GM21381 (cell line): ENCODE measurements at regions not wholly inside any gene's neighbourhood (a gene's known extent, or its start where the extent isn't known, plus 50 kb on each side); places are given as distances from the start of the nearest gene placed in this dataset.
A peak's percentile ranks its signal among the peaks of the same experiment; 100 is the strongest.
"Not testable (repeated sequence)": the region's sequence is repeated elsewhere in the genome, so short reads cannot be mapped to it uniquely, and the experiment has no call there.

ENCODE experiments used
- ATAC-seq: cut with Tn5 transposase; IDR thresholded peaks from one replicate; pipeline ENCODE4 v1.9.1; 2021; ENCODE audit warnings: mild to moderate bottlenecking, moderate library complexity; ENCODE audit not compliant: unreplicated experiment

DNA sequence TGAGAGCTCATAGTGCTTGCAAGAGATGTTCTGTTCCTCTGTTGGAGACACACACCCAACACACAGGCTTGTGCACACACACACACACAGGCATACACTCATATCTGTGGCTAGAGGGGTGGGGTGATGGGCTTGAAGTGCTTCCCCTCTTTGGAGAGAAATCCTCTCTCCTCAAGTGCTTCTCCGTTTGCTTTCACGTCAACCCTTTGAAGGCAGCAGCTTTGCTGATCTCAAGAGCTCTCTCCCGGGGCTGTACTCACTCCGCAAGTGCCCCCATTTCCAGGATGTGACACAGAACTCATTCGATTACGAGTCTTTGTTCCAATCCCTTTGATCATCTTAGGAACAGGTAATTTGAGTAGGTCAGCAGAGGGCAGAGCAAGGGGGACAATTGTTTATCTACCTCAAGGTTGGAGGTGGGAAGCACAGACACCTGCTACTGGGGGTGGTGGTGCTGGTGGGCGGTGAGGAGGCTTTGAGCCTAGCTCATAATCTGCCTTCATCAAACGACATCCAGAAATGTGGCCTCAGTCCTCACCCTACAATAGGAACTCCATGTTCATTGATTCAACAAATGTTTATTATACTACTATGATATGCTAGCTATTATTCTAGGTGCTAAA is 529.8 kb upstream of the CADM1 start:
- no peak for ATAC-seq

DNA sequence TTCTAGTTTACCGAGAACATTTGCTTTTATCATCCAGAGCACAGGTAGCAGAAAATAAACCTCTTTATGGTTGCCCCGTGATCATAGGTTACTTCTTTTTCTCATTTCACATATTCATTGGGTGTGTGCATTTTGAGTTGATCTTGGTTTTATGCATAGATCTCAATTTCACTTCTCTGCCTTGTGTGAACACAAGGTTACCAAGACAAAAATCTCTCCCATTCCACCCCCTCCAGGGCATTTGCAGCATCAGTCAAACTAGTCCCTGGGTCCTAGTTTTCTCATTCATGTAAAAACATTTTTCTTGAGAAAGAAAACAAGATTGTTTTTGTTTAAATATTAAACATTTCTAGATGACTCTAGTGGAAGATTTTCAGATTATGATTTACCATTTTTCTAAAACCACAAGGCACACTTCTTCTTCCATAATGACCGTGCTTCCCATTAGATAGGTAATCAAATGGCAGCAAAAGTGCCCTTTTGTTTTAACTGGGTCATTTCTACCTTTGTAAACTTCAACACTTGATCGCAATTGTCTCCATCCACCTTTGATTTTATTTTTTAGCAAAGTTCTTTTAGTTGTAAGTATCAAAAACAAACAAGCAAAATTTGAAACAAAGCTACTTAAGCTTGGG is 526.6 kb upstream of the CADM1 start:
- ATAC-seq: no peak

DNA sequence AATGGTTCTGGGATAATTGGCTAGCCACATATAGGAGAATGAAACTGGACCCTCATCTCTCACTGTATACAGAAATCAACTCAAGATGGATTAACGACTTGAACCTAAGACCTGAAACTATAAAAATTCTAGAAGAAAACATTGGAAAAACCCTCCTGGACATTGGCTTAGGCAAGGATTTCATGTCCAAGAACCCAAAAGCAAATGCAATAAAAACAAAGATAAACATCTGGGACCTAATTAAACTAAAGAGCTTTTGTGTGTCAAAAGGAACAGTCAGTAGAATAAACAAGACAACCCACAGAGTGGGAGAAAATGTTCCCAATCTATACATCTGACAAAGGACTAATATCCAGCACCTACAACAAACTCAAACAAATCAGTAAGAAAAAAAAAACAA is 524.3 kb upstream of the CADM1 start:
- ATAC-seq: not testable (repeated sequence)

DNA sequence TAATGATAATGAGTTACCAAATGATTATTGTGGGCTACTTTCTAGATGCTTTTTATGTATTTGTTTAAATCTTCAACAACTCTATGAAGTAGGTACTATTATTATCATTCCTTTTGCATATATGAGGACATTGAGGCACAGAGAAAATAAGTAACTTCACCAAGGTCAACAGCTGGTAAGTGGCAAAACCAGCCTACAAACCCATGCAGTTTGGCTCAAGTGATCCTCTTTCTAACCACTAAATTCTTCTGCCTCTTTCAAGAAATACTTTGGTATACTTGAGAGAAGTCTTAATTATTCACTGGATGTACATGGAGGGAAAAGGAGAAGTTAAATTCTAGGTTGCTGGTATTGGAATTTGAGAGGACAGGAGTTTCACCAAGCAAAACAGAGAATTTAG is 495.2 kb upstream of the CADM1 start:
- no peak for ATAC-seq

DNA sequence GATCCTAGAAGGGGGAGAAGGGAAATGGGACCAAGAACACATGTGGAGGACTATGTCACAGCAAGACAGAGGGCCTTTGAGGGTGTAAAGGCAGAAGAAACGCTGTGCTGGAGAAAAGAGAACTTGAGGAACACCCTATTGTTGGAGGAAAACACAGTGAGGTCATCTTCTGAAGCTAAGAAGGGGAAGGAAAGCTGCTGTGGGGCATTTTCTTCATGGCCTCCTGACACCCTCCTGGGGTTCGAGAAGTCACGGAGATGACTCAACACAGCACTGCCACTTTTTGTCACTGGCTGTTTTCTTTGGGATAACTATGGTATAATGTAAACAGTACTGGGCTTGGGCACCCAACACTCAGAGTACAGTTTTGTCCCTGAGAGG is 492.6 kb upstream of the CADM1 start:
- peak; percentile 12 for ATAC-seq

DNA sequence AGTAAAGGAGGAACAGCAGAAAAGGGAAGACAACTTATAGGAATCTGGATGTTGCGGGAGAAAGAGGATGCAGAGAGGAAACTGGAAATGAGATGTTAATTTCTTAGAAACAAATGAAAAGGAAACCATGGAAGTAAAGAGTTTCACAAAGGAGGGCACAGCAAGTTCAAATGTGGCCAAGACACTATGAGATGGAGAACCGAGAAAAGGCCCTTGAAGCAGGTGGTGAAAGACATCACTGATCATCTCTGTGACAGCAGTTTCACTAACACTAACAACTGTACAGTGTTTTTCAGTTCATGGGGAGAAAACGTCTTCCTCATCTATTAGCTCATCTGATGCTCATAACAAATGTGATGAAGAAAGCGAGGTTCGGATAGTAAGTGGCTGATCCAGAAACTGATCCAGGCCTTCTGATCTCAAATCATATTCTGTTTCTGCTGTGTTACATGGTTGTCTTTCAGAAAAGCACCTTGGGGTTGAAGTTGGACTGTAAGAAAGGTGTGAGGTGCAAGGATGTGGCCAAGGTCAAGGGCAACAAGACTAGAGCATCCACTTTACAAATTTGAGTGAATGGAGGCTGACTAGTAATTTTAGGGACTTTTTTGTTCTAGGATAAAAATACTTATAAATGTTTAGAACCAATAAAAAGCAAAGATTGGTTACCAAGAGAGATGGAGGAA is 492.1 kb upstream of the CADM1 start:
- peak; percentile 98 for ATAC-seq

DNA sequence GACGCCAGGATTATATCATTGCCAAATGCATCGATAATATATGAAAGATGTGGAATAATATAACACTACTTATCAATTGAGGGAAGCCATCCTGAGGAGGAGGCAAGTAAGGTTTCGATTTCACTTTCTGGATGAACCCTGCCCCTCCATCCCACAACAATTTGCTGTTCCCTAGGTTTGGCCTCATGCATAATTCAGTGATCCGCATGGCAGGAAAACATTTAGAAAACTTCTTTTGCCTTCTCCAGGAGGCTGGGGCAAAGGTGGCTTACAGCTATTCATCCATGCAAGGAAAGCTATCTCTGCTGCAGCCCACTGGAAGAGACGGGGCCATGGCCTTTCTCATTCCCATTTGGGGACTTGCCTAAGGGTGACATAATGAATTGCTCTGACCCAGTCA is 489.4 kb upstream of the CADM1 start:
- ATAC-seq: no peak

DNA sequence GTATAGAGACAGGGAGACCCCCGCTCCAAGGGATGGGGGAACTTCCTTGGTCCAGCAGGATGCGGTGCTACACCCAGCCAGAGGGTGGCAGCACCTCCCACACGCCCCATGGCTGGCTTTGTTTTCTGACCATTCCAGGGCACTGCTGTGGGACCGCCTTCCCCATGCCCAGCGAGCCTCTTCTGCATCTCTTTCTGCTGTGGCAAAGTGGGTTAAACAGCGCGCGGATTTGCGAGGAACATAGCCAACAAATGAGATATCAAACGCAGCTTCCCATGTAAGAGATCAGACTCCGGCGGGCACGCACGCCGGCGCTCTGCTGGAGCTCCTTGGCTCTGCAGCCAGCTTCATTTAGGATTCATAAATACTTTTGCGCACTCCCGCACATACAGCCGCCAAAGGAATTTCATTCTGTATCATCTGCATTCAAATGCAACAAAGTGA is 485.8 kb upstream of the CADM1 start:
- no peak for ATAC-seq

DNA sequence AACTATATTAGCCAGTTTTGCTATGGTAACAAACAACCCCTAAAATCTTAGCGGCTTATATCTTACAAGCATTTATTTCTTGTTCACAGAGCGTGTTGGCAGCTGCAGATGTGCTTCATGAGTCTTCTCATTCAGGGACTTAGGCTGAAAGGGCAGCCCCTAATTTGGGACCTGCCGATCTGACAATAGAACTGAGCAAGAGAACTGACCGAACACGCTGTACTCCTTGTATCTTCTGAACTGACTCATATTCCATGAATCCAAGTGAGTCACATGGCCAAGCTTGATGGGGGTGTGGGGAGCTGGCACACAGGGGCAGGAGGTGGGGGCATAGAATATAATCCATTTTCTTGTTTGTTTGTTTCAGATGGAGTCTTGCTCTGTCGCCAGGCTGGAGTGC is 481.7 kb upstream of the CADM1 start:
- ATAC-seq: no peak

DNA sequence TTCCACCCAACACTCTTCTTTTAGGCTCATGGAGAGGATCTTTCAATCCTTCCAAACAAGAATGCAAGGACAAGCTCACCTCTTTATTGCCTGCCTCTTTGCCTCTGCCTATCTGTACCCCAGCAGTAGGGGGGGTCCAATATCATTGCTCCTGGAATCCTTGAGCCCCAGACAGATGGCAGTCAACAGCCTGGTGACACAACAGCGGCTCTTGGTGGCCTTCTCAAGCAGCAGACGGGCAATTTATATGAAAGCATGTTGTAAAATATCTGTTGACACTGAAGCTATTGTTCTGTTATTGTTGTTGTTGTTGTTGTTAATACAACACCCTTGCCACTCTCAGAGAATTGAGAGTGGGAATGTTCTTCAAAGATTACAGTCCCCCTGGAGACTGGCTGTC is 480.0 kb upstream of the CADM1 start:
- no peak for ATAC-seq

DNA sequence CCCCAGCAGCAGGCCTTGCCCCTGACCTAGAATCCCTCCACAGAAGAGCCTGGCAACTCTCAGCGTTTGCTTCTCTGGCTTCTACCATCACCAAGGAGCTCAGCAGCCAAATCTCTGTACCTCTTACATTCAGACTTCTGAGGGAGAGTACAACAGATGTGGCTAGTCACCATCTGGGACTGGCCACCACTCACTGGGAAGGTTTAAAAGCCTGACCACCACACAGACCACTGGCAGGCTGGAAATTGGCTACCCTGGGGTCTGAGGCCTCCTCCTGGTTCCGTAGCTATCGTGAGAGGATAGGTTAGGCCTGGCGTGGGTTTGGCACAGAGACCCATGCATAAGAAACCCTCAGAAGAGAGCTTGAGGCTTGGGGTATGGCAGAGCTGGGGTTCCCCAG is 478.5 kb upstream of the CADM1 start:
- no peak for ATAC-seq

DNA sequence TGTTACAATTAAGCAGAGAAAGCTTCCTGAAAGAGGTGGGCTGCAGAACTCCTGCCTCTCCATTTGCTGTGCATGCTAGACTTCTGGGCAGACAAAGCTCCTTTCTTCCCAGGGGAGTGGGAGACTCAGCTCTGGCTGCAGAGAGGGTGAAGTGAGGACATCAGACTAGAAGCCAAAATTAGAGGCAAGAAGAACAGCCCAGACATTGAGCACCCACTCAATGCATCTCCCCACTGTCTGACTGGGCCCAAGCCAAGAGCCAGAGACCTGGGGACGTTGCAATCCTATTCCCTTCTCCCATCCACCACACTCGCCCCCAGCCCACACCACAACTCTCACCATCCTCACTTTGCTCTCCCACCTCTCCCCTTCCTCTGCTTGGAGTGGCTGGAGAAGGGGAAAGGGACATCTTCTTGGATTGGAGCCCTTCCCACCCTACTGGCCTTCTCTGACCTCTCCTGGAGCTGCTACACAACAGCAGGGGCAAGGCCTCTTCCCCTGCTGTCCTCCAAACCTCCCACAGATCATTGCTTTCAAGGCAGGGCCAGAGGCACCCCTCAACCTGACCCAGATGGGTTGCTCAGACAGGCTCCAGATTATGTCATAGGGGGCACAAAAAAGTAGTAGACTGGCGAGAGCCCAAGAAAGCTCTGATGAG is 477.7 kb upstream of the CADM1 start:
- no peak for ATAC-seq

DNA sequence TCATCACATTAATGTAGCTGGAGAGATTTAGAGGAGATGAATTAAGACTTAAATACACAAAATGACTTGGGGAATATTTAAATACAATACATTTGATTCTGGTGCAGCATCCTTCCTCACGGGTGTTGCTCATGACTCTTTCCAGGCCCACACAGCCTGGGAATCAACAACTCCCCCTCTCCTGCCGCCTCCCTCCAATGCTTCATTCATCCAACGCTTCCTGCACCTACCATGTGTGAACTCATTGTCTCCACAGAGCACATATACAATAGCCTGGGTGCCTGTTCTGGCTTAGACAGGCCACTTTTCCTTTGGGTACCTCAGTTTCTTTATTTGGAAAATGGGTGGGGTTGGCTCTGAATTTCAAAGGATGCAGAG is 476.9 kb upstream of the CADM1 start:
- ATAC-seq: no peak

DNA sequence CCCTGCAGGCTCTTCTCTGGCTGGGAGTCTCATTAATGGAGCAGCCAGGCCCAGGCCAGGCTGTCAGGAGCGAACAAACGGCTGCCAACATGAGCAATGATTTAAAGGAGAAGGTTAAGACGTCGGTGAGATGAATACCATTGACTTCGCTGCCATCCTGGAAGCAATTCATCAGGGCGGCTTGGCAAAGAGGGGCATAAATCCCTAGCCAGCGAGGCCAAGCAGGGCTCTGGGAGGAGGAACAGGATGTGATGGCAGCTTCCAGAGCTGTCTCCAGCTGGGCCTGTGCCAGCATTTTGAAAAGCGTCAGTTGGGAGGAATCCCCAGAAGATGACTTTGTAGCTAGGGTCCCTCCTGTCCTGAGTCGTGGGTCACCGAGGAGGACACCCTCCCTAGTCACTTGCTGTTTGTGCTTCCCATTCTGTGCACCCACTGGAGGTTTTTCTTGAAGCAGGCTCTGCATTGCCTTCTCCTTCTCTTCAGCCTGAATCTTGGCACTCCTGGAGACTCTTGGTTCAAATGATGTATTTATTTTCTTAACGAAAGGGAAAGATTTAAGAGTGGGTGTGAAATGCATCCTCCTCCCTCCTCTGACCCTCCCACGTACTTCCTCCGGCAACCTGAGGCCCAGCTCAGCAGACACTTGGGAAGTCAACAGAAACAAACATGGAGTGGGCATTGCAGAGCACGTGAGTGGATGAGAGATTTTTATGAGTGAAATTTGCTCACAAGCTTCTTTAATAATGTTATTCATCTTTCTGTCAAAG is 476.3 kb upstream of the CADM1 start:
- no peak for ATAC-seq

DNA sequence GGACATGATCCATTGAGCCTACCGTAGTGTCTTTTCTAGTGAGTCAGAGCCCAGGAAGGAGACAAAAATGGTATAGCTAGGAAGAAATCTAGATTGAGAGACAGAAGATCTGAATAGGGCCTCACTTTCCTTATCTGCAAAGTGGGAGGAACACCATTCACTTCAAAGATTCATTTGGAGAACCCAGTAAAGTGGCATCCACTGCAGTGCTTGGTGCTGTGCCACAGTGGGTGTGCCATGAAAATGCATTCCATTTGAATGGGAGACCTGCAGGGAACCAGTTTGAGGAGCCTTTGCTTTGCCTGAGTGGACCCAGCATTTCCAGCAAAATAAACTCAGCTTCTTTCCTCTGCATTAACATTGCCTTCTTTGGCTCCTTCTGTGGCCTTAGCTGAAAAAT is 470.5 kb upstream of the CADM1 start:
- no peak for ATAC-seq

DNA sequence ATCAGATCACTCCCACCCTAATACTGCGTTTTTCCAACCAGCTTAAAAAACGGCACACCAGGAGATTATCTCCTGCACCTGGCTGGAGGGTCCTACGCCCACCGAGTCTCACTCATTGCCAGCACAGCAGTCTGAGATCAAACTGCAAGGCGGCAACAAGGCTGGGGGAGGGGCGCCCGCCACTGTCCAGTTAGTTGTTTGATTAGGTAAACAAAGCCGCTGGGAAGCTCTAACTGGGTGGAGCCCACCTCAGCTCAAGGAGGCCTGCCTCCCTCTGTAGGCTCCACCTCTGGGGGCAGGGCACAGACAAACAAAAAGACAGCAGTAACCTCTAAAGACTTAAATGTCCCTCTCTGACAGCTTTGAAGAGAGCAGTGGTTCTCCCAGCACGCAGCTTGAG is 463.0 kb upstream of the CADM1 start:
- not testable (repeated sequence) for ATAC-seq

DNA sequence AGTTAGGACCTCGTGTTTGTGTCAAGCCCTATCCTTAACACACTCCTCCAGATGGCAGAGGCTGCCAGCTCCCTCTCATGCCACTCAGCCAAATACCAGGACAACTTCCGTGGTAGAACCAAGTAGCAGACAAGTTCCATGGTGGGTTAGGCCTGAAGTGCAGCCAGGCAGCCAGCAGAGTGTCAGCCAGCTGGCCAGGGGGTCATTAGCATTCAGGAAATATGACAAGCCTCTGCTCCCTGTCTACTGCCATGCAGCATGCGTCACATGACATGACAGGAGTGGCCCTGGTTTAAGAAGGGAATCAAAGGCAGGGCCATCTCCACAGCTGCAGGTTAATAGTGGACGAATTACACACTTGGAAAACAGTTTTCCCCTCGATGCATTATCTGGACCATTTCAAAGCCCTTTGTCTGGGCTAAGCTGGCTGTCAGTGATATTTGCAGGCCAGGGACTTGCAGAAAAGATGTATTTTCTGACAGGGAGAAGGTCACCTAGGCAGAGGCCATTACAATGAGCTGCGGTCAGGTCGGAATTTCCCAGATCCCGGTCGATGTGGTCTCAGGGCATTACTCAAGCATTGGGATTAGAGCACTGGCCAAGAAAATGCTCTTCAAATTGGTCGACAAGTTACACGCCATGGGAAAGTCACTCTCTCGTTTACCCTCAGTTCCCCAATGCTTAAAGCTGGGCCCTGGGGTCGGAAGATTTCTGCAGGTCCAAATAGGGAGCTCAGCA is 461.7 kb upstream of the CADM1 start:
- ATAC-seq: no peak

DNA sequence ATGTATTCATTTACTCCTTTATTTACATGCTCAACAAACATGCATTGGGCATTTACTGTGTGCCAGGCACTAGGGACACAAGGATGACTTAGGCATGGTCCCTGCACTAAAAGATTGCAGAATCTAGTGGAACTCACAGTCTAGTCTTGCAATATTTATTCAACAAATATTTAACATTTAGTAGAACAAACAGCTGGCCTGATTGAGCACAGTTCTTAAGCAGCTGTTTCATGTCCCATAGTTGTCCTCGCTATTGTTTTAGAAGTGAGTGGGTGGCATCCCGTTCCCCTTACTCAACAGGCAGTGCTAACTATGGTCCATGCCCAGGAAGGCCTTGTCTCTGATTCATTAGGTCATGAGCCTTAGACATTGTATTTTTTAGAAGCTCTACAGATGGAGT is 459.9 kb upstream of the CADM1 start:
- ATAC-seq: no peak

DNA sequence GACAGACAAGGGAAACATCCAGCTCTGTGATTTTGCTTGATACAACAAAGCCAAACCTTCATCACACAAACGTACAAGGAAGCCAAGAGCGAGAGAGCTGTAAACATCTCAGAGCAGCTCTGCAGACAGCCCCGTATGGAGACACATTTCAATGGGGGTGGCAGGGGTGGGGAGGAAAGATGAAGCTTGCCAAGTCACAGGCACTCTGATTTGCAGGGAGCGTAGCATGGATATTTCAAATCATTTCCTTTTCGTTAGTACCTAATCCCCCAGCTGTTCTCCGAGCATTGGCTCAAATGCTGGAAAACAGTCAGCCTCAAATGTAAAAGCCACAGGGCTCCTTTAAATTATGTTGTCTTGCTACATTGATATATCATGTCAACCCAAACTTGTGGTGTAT is 458.9 kb upstream of the CADM1 start:
- ATAC-seq: no peak

DNA sequence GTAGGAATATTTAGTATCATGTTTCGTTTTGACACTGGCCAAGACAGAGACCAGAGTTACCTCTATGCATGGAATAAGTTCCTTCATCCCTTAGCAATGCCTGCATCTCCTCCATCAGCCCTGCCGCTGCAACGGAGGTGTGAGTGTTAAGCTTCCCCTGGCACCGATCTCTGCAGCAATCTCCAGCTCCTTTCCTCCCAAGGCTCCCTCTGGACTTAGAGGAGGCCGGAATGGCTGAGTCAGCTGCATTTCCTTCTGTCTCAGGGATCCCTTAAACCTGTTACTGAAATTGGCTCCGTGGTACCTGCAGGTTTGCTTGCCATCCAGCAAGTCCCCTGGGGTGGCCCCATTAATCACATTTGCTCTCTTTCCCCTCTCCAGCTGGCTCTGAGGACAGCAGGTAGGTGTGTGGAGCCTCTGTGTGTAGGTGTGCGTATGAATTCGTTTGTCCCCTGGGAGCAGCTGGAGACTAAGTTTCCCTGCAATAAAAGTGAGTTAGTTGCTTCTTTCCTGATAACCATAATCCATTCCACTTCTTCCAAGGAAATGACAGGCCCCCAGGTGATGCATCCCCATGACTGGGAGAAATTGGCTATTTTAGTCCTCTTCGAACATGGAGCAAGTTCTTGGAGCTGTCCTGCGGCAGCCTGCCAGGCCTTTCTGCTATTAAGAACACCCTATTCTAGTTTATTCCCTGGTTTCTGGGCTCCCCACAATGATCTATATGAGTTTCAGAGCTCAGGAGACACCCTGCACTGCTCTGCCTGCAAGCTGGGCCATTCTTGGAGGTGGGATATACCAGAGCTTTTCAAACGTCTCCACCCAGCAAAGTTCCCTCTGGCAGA is 457.2 kb upstream of the CADM1 start:
- no peak for ATAC-seq
